SK-N-SH treated with all-trans-retinoic acid at 6 μM for 48 hours (cell line): ENCODE measurements at regions not wholly inside any gene's neighbourhood (a gene's known extent, or its start where the extent isn't known, plus 50 kb on each side); places are given as distances from the start of the nearest gene placed in this dataset.

Experiments
- ATAC-seq: fragments of 200-7000 bp; cut with Tn5 transposase; 3 replicates; pipeline ENCODE4 v1.9.1; 2020; ENCODE audit warnings: mild to moderate bottlenecking, moderate library complexity
- ARNTL ChIP-seq: fragments of 450-650 bp; formaldehyde crosslinking; IDR thresholded peaks from 2 replicates; pipeline ENCODE4 v1.5.0; 2020; ENCODE audit warnings: low read depth, mild to moderate bottlenecking, moderate library complexity, borderline replicate concordance
- BACH2 ChIP-seq: fragments of 250-450 bp; sonication (Bioruptor Pico); IDR thresholded peaks from 2 replicates; pipeline ENCODE4 v1.9.0; 2021; ENCODE audit warnings: mild to moderate bottlenecking, borderline replicate concordance
- ESRRG ChIP-seq: fragments of 250-450 bp; sonication (Bioruptor Pico); IDR thresholded peaks from 2 replicates; pipeline ENCODE4 v1.6.1; 2021; ENCODE audit warnings: mild to moderate bottlenecking
- GLIS3 ChIP-seq: fragments of 250-450 bp; sonication (Bioruptor Pico); IDR thresholded peaks from 2 replicates; pipeline ENCODE4 v1.5.0; 2020; ENCODE audit warnings: mild to moderate bottlenecking, moderate library complexity
- OSR1 ChIP-seq: fragments of 250-450 bp; sonication (Bioruptor Pico); IDR thresholded peaks from 2 replicates; pipeline ENCODE4 v1.8.0; 2022; ENCODE audit warnings: moderate library complexity, mild to moderate bottlenecking, inconsistent platforms
- PPARA ChIP-seq: fragments of 250-450 bp; sonication (Bioruptor Pico); IDR thresholded peaks from 2 replicates; pipeline ENCODE4 v1.5.0; 2020; ENCODE audit warnings: mild to moderate bottlenecking, borderline replicate concordance
- RARB ChIP-seq: fragments of 250-450 bp; sonication (Bioruptor Pico); IDR thresholded peaks from 2 replicates; pipeline ENCODE4 v1.8.0; 2021; ENCODE audit warnings: mild to moderate bottlenecking, moderate library complexity
- SNAI2 ChIP-seq: fragments of 250-450 bp; sonication (Bioruptor Pico); IDR thresholded peaks from 2 replicates; pipeline ENCODE4 v1.5.0; 2020; ENCODE audit warnings: mild to moderate bottlenecking, moderate library complexity
- TCF4 ChIP-seq: fragments of 250-450 bp; sonication (Bioruptor Pico); IDR thresholded peaks from 2 replicates; pipeline ENCODE4 v1.8.0; 2021; ENCODE audit warnings: mild to moderate bottlenecking, moderate library complexity, borderline replicate concordance
- TOX ChIP-seq: fragments of 250-450 bp; sonication (Bioruptor Pico); IDR thresholded peaks from 2 replicates; pipeline ENCODE4 v1.8.0; 2021; ENCODE audit warnings: mild to moderate bottlenecking, moderate library complexity, borderline replicate concordance
- ZC3H10 ChIP-seq: fragments of 250-450 bp; sonication (Bioruptor Pico); IDR thresholded peaks from 2 replicates; pipeline ENCODE4 v1.5.1; 2021; ENCODE audit warnings: mild to moderate bottlenecking, moderate library complexity
- ZFP3 ChIP-seq: fragments of 250-450 bp; sonication (Bioruptor Pico); IDR thresholded peaks from 2 replicates; pipeline ENCODE4 v1.5.0; 2020; ENCODE audit warnings: mild to moderate bottlenecking, moderate library complexity
- ZFP30 ChIP-seq: fragments of 450-650 bp; formaldehyde crosslinking; IDR thresholded peaks from 2 replicates; pipeline ENCODE4 v1.5.0; 2022; ENCODE audit warnings: mild to moderate bottlenecking, moderate library complexity
- ZNF565 ChIP-seq: fragments of 450-650 bp; formaldehyde crosslinking; conservative IDR thresholded peaks from 2 replicates; pipeline ENCODE4 v1.5.0; 2020; ENCODE audit warnings: low read depth, mild to moderate bottlenecking, moderate library complexity
- ZNF70 ChIP-seq: fragments of 450-650 bp; formaldehyde crosslinking; IDR thresholded peaks from 2 replicates; pipeline ENCODE4 v1.5.0; 2020; ENCODE audit warnings: mild to moderate bottlenecking, moderate library complexity
- ZNF8 ChIP-seq: fragments of 450-650 bp; formaldehyde crosslinking; IDR thresholded peaks from 2 replicates; pipeline ENCODE4 v1.5.0; 2020; ENCODE audit warnings: mild to moderate bottlenecking, moderate library complexity
- TF ChIP-seq, protein P1 (sequence below): fragments of 250-450 bp; sonication (Bioruptor Pico); IDR thresholded peaks from 2 replicates; pipeline ENCODE4 v1.5.0; 2020; ENCODE audit warnings: mild to moderate bottlenecking, moderate library complexity
- TF ChIP-seq, protein P2 (sequence below): fragments of 250-450 bp; sonication (Bioruptor Pico); IDR thresholded peaks from 2 replicates; pipeline ENCODE4 v1.8.0; 2020; ENCODE audit warnings: mild to moderate bottlenecking, moderate library complexity, borderline replicate concordance
- TF ChIP-seq, protein P3 (sequence below): fragments of 250-450 bp; sonication (Bioruptor Pico); IDR thresholded peaks from 2 replicates; pipeline ENCODE4 v1.5.1; 2021; ENCODE audit warnings: mild to moderate bottlenecking, moderate library complexity
- TF ChIP-seq, protein P4 (sequence below): fragments of 250-450 bp; sonication (Bioruptor Pico); IDR thresholded peaks from 2 replicates; pipeline ENCODE4 v1.8.0; 2021; ENCODE audit warnings: low read depth, mild to moderate bottlenecking, moderate library complexity, borderline replicate concordance
- TF ChIP-seq, protein P5 (sequence below): fragments of 250-450 bp; sonication (Bioruptor Pico); IDR thresholded peaks from 2 replicates; pipeline ENCODE4 v1.5.1; 2020; ENCODE audit warnings: low read depth, mild to moderate bottlenecking, moderate library complexity

DNA sequence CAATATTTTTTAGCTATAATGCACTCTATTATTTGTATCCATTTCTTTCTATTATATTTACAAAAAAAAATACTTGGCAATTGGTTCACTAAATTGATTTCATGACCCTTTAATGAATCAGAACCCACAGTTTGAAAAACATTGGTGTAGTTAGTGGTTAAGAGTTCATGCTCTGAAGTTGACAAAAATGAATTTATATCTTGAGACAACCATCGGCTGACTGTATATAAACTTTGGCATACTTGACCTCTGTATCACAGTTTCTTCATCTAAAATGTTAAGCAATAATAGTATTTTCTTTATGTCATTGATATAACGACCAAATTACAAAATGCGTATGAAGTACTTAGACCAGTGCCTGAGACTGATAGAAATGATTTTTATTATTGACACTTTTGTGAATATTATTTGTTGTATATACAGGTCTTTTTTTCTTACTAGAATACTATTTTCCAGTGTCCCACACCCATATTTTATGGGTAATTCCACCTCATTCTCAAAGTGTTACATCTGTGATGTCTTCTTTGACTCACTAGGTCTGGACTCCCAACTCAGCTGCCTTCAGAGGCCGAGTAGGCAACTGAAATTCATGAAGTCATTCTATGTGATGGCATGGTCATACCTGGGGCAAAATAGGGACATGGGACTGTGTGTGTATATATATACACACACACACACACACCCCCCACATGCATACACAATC, 459.2 kb downstream of the RFPL4B start:
- TF ChIP-seq BACH2 = no peak
- TF ChIP-seq, protein P1, sequence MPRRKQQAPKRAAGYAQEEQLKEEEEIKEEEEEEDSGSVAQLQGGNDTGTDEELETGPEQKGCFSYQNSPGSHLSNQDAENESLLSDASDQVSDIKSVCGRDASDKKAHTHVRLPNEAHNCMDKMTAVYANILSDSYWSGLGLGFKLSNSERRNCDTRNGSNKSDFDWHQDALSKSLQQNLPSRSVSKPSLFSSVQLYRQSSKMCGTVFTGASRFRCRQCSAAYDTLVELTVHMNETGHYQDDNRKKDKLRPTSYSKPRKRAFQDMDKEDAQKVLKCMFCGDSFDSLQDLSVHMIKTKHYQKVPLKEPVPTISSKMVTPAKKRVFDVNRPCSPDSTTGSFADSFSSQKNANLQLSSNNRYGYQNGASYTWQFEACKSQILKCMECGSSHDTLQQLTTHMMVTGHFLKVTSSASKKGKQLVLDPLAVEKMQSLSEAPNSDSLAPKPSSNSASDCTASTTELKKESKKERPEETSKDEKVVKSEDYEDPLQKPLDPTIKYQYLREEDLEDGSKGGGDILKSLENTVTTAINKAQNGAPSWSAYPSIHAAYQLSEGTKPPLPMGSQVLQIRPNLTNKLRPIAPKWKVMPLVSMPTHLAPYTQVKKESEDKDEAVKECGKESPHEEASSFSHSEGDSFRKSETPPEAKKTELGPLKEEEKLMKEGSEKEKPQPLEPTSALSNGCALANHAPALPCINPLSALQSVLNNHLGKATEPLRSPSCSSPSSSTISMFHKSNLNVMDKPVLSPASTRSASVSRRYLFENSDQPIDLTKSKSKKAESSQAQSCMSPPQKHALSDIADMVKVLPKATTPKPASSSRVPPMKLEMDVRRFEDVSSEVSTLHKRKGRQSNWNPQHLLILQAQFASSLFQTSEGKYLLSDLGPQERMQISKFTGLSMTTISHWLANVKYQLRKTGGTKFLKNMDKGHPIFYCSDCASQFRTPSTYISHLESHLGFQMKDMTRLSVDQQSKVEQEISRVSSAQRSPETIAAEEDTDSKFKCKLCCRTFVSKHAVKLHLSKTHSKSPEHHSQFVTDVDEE (CRISPR knock-in tag) = no peak
- no peak for TF ChIP-seq ESRRG (CRISPR knock-in tag)
- TF ChIP-seq, protein P2, sequence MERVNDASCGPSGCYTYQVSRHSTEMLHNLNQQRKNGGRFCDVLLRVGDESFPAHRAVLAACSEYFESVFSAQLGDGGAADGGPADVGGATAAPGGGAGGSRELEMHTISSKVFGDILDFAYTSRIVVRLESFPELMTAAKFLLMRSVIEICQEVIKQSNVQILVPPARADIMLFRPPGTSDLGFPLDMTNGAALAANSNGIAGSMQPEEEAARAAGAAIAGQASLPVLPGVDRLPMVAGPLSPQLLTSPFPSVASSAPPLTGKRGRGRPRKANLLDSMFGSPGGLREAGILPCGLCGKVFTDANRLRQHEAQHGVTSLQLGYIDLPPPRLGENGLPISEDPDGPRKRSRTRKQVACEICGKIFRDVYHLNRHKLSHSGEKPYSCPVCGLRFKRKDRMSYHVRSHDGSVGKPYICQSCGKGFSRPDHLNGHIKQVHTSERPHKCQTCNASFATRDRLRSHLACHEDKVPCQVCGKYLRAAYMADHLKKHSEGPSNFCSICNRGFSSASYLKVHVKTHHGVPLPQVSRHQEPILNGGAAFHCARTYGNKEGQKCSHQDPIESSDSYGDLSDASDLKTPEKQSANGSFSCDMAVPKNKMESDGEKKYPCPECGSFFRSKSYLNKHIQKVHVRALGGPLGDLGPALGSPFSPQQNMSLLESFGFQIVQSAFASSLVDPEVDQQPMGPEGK (CRISPR knock-in tag) = no peak
- TF ChIP-seq, protein P3, sequence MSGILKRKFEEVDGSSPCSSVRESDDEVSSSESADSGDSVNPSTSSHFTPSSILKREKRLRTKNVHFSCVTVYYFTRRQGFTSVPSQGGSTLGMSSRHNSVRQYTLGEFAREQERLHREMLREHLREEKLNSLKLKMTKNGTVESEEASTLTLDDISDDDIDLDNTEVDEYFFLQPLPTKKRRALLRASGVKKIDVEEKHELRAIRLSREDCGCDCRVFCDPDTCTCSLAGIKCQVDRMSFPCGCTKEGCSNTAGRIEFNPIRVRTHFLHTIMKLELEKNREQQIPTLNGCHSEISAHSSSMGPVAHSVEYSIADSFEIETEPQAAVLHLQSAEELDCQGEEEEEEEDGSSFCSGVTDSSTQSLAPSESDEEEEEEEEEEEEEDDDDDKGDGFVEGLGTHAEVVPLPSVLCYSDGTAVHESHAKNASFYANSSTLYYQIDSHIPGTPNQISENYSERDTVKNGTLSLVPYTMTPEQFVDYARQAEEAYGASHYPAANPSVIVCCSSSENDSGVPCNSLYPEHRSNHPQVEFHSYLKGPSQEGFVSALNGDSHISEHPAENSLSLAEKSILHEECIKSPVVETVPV (CRISPR knock-in tag) = no peak
- TF ChIP-seq ZC3H10 (CRISPR knock-in tag) = no peak
- no peak for TF ChIP-seq ZNF565
- no peak for TF ChIP-seq ZNF8 (CRISPR knock-in tag)
- ATAC-seq = no peak

DNA sequence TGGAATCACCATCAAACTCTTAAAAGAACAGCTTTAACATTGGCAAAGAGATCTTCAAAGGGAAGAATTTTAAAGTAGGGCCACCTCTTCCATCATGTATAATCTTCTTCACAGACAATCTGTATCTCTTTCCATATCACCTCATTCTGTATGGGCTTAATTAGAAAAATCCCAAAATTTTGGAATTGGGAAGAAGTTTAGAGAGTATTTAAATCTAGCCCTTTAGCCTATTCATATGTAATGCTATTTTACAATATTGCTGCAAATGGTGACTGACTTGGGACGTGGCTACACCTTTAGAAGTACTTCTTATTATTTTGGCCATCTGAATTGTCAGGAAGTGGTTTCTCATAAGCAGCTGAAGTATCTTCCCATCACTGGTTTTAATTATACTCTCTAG, 474.3 kb downstream of the RFPL4B start:
- no peak for TF ChIP-seq SNAI2 (CRISPR knock-in tag)
- no peak for TF ChIP-seq TOX (CRISPR knock-in tag)
- no peak for TF ChIP-seq PPARA (CRISPR knock-in tag)
- no peak for TF ChIP-seq ARNTL (CRISPR knock-in tag)
- TF ChIP-seq, protein P1 (CRISPR knock-in tag) = no peak
- TF ChIP-seq TCF4 (CRISPR knock-in tag) = no peak
- TF ChIP-seq RARB (CRISPR knock-in tag) = no peak
- TF ChIP-seq, protein P4, sequence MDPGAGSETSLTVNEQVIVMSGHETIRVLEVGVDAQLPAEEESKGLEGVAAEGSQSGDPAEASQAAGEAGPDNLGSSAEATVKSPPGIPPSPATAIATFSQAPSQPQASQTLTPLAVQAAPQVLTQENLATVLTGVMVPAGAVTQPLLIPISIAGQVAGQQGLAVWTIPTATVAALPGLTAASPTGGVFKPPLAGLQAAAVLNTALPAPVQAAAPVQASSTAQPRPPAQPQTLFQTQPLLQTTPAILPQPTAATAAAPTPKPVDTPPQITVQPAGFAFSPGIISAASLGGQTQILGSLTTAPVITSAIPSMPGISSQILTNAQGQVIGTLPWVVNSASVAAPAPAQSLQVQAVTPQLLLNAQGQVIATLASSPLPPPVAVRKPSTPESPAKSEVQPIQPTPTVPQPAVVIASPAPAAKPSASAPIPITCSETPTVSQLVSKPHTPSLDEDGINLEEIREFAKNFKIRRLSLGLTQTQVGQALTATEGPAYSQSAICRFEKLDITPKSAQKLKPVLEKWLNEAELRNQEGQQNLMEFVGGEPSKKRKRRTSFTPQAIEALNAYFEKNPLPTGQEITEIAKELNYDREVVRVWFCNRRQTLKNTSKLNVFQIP (CRISPR knock-in tag) = no peak
- TF ChIP-seq ESRRG (CRISPR knock-in tag) = no peak
- TF ChIP-seq OSR1 = no peak
- no peak for TF ChIP-seq BACH2
- TF ChIP-seq, protein P3 (CRISPR knock-in tag) = no peak
- TF ChIP-seq ZFP3 (CRISPR knock-in tag) = no peak
- no peak for TF ChIP-seq ZNF70 (CRISPR knock-in tag)
- no peak for TF ChIP-seq ZNF565
- no peak for TF ChIP-seq GLIS3
- TF ChIP-seq ZFP30 (CRISPR knock-in tag) = no peak
- no peak for TF ChIP-seq ZC3H10 (CRISPR knock-in tag)
- TF ChIP-seq, protein P5, sequence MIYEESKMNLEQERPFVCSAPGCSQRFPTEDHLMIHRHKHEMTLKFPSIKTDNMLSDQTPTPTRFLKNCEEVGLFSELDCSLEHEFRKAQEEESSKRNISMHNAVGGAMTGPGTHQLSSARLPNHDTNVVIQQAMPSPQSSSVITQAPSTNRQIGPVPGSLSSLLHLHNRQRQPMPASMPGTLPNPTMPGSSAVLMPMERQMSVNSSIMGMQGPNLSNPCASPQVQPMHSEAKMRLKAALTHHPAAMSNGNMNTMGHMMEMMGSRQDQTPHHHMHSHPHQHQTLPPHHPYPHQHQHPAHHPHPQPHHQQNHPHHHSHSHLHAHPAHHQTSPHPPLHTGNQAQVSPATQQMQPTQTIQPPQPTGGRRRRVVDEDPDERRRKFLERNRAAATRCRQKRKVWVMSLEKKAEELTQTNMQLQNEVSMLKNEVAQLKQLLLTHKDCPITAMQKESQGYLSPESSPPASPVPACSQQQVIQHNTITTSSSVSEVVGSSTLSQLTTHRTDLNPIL (CRISPR knock-in tag) = no peak
- TF ChIP-seq ZNF8 (CRISPR knock-in tag) = no peak
- no peak for ATAC-seq
